Gastroesophageal sphincter (tissue), 3 donors: ENCODE measurements at regions not wholly inside any gene's neighbourhood (a gene's known extent, or its start where the extent isn't known, plus 50 kb on each side); places are given as distances from the start of the nearest gene placed in this dataset.

ENCODE experiments used
- EP300 ChIP-seq: sonication (generic); formaldehyde crosslinking; IDR thresholded peaks from one replicate; pipeline ENCODE4 v1.6.1; 2017; ENCODE audit warnings: antibody characterized with exemption, mild to moderate bottlenecking
- POLR2A ChIP-seq, 2 donors: fragments of 450-650 bp; IDR thresholded peaks; one replicate each; pipeline ENCODE4 v1.6.1; 2017; ENCODE audit warnings: antibody characterized with exemption in 2 of 2, mild to moderate bottlenecking in 2 of 2, moderate library complexity in 1 of 2
- POLR2AphosphoS5 ChIP-seq: sonication (generic); formaldehyde crosslinking; IDR thresholded peaks from one replicate; pipeline ENCODE4 v1.6.1; 2017; ENCODE audit warnings: antibody characterized with exemption
- TF ChIP-seq, protein P1 (sequence below), 4 experiments: fragments of 200-600 bp in 2 of 4; fragments of 450-650 bp in 2 of 4; sonication (generic) in 1 of 4; IDR thresholded peaks; one replicate each; pipeline ENCODE4 v1.5.1; 2017 to 2019; ENCODE audit warnings: antibody characterized with exemption in 4 of 4, mild to moderate bottlenecking in 2 of 4, moderate library complexity in 2 of 4

DNA sequence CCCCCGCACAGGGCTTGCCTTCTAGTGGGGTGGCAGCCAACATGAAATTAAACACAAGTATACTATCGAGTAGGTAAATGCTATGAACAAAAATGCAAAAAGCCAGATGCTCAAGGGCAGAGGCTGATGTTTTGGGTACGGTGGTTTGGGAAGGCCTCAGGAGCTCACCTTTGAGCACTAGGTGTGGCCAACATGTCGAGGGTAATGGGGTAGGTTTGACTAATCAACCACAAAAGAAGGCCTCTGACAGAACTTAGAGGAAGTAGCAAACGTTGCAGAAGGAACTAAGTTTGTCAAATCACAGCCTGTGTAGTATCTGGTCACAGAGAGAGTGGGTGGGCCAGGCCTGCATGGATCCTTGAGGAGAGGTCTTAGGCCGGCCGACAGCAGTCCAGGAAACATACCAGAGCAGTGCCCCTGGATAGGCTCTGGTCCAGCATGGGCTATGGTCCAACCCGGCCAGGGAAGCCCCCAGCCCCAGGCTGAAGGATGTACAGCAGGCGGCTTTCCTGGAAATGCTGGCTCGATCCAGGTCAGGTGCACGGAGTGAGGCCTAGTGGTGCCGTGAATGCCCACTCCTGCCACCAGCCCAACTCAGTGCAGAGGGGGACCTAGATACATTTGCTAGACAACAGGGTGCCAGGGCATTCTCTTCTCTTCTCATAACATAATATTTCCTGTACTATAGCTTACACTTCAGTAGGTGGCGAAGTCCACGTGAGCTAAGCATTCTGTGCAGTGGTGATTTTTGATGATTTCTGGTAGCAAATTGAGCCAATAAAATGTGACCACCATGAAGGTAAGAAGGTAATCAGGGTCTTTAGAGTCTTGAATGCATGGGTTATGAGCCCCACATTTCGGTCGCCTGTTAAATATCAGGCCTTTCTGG, 56.3 kb upstream of the CD93 start:
- TF ChIP-seq EP300 (no peak), POLR2AphosphoS5 (no peak), POLR2A (IDR thresholded peaks at IDR 0.05) (no peak)
- TF ChIP-seq, protein P1, sequence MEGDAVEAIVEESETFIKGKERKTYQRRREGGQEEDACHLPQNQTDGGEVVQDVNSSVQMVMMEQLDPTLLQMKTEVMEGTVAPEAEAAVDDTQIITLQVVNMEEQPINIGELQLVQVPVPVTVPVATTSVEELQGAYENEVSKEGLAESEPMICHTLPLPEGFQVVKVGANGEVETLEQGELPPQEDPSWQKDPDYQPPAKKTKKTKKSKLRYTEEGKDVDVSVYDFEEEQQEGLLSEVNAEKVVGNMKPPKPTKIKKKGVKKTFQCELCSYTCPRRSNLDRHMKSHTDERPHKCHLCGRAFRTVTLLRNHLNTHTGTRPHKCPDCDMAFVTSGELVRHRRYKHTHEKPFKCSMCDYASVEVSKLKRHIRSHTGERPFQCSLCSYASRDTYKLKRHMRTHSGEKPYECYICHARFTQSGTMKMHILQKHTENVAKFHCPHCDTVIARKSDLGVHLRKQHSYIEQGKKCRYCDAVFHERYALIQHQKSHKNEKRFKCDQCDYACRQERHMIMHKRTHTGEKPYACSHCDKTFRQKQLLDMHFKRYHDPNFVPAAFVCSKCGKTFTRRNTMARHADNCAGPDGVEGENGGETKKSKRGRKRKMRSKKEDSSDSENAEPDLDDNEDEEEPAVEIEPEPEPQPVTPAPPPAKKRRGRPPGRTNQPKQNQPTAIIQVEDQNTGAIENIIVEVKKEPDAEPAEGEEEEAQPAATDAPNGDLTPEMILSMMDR (IDR thresholded peaks at IDR 0.05) = no peak
